Dendritic cell treated with granulocyte-macrophage colony-stimulating factor and Interleukin-4, amounts not matched to agents 40 ng/mL and 50 ng/mL, for 4 days (primary cell): ENCODE measurements at regions not wholly inside any gene's neighbourhood (a gene's known extent, or its start where the extent isn't known, plus 50 kb on each side); places are given as distances from the start of the nearest gene placed in this dataset.
"Not testable (repeated sequence)": the region's sequence is repeated elsewhere in the genome, so short reads cannot be mapped to it uniquely, and the experiment has no call there.

Experiments used
- H3K27ac Mint-ChIP-seq: one replicate; pipeline ENCODE4 v1.8.0; 2022; ENCODE audit warnings: mild to moderate bottlenecking, mixed read lengths
- H3K27me3 Mint-ChIP-seq: one replicate; pipeline ENCODE4 v1.8.0; 2022; ENCODE audit warnings: mild to moderate bottlenecking, mixed read lengths
- H3K36me3 Mint-ChIP-seq: one replicate; pipeline ENCODE4 v1.8.0; 2022; ENCODE audit warnings: low read depth, mixed read lengths
- H3K4me1 Mint-ChIP-seq: one replicate; pipeline ENCODE4 v1.8.0; 2022; ENCODE audit warnings: low read depth, mixed read lengths
- H3K4me3 Mint-ChIP-seq: one replicate; pipeline ENCODE4 v1.8.0; 2022; ENCODE audit warnings: mild to moderate bottlenecking, moderate library complexity, mixed read lengths
- H3K9me3 Mint-ChIP-seq: one replicate; pipeline ENCODE4 v1.8.0; 2022; ENCODE audit warnings: mixed read lengths
- intact Hi-C: fragments of 100-400 bp; cut with micrococcal nuclease; formaldehyde crosslinking; loops from one replicate; pipeline ENCODE4 v1.15.0; 2022

DNA sequence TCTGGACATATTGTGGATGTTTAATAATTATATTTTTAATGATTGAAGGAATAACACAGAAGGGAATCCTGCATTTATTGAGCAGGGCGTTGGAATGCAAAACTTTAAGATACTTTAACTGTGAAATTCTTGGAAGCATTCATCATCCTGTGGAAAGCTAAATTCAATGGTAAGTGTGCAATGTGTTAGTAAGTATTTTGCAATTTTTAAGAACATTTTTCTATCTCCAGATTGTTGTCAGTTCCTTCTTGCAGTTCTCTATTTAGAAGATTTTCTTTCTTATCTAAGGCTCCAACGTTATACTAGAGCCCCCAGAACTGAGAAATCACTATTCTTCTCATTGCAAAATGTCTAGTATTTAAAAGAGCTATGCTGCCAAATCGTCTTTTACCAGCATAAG, 132.2 kb upstream of the TSC22D2 start:
- Mint-ChIP-seq H3K9me3 (peaks cover 2% of the 10 kb centered on the region), H3K36me3 (no peaks in the 10 kb centered on the region), H3K4me3 (no peak overlapping the region), H3K4me1 (peaks cover 13% of the 10 kb centered on the region), H3K27me3 (no peaks in the 10 kb centered on the region), H3K27ac (no peak overlapping the region)
- intact Hi-C loops: no loop called here

DNA sequence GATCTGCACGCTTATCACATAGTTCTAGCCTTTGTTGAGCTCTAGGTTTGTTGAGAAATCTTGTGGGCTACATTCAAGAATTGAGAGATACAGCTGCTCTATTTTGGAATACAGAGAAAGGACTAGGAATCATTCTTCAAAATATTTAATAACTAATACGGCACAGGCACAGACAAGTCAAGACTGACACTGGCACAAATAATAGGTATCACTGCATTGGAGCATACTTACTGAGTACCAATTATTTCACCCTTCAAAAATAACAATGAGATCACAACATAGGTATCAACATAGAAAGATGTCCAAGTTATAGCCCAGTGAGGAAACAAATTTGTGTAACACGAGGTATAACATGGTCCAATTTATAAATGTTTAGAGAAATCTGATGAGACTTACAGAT, 133.7 kb upstream of the TSC22D2 start:
- Mint-ChIP-seq H3K4me3 (no peak overlapping the region), H3K27me3 (no peaks in the 10 kb centered on the region), H3K4me1 (peaks cover 13% of the 10 kb centered on the region), H3K27ac (no peak overlapping the region), H3K9me3 (peaks cover 9% of the 10 kb centered on the region), H3K36me3 (no peaks in the 10 kb centered on the region)
- intact Hi-C loops: no loop called here

DNA sequence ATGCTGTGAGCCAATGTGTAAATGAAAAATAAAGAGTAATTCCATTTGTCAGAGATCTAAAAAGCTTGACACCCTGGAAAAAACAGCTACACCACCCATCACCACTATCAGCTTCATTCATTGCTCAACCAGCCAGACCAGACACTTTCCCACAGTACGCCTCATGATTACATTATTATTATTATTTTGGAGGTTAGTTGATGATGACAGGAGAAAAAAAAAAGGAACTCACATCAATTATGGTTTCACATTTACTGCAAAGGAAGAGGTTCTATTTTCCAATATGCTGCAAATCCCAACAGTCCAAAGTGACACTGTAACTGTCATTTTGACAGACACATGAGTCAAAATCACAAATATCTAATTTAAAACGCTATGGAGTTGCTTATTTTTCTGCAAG, 134.7 kb upstream of the TSC22D2 start:
- Mint-ChIP-seq H3K9me3 (peaks cover 9% of the 10 kb centered on the region), H3K4me1 (peaks cover 13% of the 10 kb centered on the region), H3K27me3 (no peaks in the 10 kb centered on the region), H3K36me3 (no peaks in the 10 kb centered on the region), H3K27ac (no peak overlapping the region), H3K4me3 (no peak overlapping the region)
- intact Hi-C loops: no loop called here

- Mint-ChIP-seq H3K27ac (no peak overlapping the region), H3K9me3 (peaks cover 9% of the 10 kb centered on the region), H3K4me3 (no peak overlapping the region), H3K4me1 (peaks cover 13% of the 10 kb centered on the region), H3K27me3 (no peaks in the 10 kb centered on the region), H3K36me3 (no peaks in the 10 kb centered on the region)
- intact Hi-C loops: no loop called here
Measured at GRCh38 chr3:150271591-150271960, 136.5 kb upstream of the TSC22D2 start.

DNA sequence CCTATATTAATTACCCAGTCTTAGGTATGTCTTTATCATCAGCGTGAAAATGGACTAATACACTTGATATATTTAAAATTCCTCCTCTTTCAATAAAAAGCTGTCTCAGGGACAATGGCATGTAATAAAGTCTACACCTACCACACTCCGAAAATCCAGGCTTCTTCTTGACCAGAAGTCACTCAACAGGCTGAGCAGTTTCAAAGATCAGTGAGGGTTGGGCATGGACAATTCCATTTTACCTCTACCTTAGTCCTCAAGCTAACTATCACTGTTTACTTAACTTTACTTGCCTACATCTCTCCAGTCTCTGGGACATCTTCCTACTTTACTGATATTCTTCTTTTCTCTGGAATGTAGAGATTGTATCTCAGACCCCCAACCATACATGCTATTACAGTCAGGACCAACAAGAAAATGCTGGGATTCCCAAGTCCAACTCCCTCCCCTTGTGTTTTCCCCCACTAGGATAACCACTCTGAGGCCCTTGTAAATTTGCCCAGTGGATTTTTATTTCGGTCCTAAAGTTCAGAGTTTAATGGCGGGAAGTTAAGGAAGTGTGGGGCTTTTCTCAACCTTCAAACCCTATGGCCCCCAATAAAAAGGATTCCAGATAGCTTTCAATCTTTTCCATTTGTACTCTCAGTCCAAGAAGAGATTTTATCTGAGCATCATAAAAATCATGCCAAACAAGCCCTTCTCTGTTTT, 137.1 kb upstream of the TSC22D2 start:
- intact Hi-C loops: no loop called here
- H3K4me3 Mint-ChIP-seq: no peak overlapping the region
- H3K27ac Mint-ChIP-seq: no peak overlapping the region

DNA sequence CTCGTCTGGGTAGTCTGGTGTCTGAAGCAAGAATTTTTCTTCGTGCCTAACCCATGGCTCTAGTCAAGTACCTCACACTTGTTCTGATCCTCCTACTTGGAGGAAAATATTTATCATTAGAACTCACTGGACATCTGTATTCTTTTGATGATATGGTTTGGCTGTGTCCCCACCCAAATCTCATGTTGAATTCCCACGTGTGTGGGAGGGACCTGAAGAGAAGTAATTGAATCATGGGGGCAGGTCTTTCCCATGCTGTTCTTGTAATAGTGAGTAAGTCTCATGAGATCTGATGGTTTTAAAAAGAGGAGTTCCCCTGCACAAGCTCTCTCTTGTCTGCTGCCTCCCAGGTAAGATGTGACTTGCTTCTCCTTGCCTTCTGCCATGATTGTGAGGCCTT, 137.7 kb upstream of the TSC22D2 start:
- H3K9me3 Mint-ChIP-seq, H3K27me3 Mint-ChIP-seq, H3K36me3 Mint-ChIP-seq, H3K27ac Mint-ChIP-seq, H3K4me3 Mint-ChIP-seq, intact Hi-C loops: not testable (repeated sequence)
- peaks cover 13% of the 10 kb centered on the region for H3K4me1 Mint-ChIP-seq

More for the DNA sequence above, 137.1 kb upstream of the TSC22D2 start:
- no peaks in the 10 kb centered on the region for H3K27me3 Mint-ChIP-seq
- H3K4me1 Mint-ChIP-seq: peaks cover 13% of the 10 kb centered on the region
- peaks cover 9% of the 10 kb centered on the region for H3K9me3 Mint-ChIP-seq
- no peaks in the 10 kb centered on the region for H3K36me3 Mint-ChIP-seq

GRCh38 chr3:150269526-150269925, 138.6 kb upstream of the TSC22D2 start:
- Mint-ChIP-seq H3K4me1 (peaks cover 13% of the 10 kb centered on the region), H3K4me3 (no peak overlapping the region), H3K27ac (no peak overlapping the region), H3K36me3 (no peaks in the 10 kb centered on the region), H3K27me3 (no peaks in the 10 kb centered on the region), H3K9me3 (peaks cover 9% of the 10 kb centered on the region)
- intact Hi-C loops: no loop called here

GRCh38 chr3:150268426-150269391, 139.4 kb upstream of the TSC22D2 start:
- H3K36me3 Mint-ChIP-seq: no peaks in the 10 kb centered on the region
- no peak overlapping the region for H3K4me3 Mint-ChIP-seq
- intact Hi-C loops: no loop called here
- H3K9me3 Mint-ChIP-seq: peaks cover 17% of the 10 kb centered on the region
- H3K27ac Mint-ChIP-seq: no peak overlapping the region
- H3K4me1 Mint-ChIP-seq: peaks cover 12% of the 10 kb centered on the region
- H3K27me3 Mint-ChIP-seq: no peaks in the 10 kb centered on the region

- Mint-ChIP-seq H3K36me3 (no peaks in the 10 kb centered on the region), H3K27ac (no peak overlapping the region), H3K9me3 (peaks cover 17% of the 10 kb centered on the region), H3K27me3 (no peaks in the 10 kb centered on the region), H3K4me3 (no peak overlapping the region), H3K4me1 (no peaks in the 10 kb centered on the region)
- intact Hi-C loops: no loop called here
Measured at GRCh38 chr3:150267288-150267687, 140.8 kb upstream of the TSC22D2 start.

DNA sequence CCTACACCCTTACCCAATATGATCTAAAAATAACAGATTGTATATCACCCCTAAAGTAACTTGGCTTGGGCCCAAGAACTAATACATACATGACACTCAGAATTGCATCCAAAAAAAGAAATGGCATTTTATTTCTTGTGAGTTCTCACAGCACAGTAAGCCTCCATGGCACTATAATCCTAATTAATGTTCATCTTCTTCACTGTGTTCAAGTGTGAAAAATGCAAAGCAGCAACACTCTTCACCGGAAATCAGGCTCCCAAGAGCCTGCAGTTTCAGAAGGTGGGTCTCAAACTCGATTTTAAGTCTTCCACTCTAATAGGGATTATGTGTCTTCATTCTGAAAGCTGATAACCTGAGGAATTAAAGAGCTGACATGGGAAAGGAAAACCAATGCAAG, 142.8 kb upstream of the TSC22D2 start:
- Mint-ChIP-seq H3K4me3 (no peak overlapping the region), H3K9me3 (peaks cover 9% of the 10 kb centered on the region), H3K27ac (no peak overlapping the region), H3K27me3 (no peaks in the 10 kb centered on the region), H3K36me3 (no peaks in the 10 kb centered on the region), H3K4me1 (no peaks in the 10 kb centered on the region)
- intact Hi-C loops: no loop called here

GRCh38 chr3:150264561-150265279, 143.4 kb upstream of the TSC22D2 start:
- Mint-ChIP-seq H3K4me1 (no peaks in the 10 kb centered on the region), H3K27me3 (no peaks in the 10 kb centered on the region), H3K36me3 (no peaks in the 10 kb centered on the region), H3K4me3 (no peak overlapping the region), H3K9me3 (peaks cover 9% of the 10 kb centered on the region), H3K27ac (no peak overlapping the region)
- intact Hi-C loops: no loop called here

- intact Hi-C loops: no loop called here
- Mint-ChIP-seq H3K36me3 (no peaks in the 10 kb centered on the region), H3K4me1 (no peaks in the 10 kb centered on the region), H3K9me3 (peaks cover 9% of the 10 kb centered on the region), H3K4me3 (no peak overlapping the region), H3K27me3 (no peaks in the 10 kb centered on the region), H3K27ac (no peak overlapping the region)
Measured at GRCh38 chr3:150261958-150262357, 146.1 kb upstream of the TSC22D2 start.

DNA sequence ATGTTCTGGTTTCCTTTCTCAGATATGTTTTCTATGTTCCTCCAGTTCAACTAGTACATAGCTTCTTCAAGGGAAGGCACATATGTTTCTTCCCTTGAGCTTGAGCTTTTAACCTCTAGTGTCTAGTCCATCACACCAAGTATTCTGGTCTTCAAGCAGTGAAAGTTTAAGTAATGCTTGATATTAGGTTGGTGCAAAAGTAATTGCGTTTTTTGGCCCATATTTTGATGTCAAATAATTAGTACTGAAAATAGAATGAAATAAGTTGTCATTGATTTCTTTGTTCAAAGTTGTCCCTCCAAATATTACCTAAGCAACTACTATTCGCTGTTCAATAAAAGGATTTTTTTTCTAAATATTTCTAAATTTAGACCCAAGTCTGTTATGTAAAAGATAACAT, 146.7 kb upstream of the TSC22D2 start:
- H3K27ac Mint-ChIP-seq: no peak overlapping the region
- no peaks in the 10 kb centered on the region for H3K36me3 Mint-ChIP-seq
- H3K9me3 Mint-ChIP-seq: peaks cover 9% of the 10 kb centered on the region
- no peaks in the 10 kb centered on the region for H3K4me1 Mint-ChIP-seq
- H3K4me3 Mint-ChIP-seq: no peak overlapping the region
- intact Hi-C loops: no loop called here
- H3K27me3 Mint-ChIP-seq: no peaks in the 10 kb centered on the region

DNA sequence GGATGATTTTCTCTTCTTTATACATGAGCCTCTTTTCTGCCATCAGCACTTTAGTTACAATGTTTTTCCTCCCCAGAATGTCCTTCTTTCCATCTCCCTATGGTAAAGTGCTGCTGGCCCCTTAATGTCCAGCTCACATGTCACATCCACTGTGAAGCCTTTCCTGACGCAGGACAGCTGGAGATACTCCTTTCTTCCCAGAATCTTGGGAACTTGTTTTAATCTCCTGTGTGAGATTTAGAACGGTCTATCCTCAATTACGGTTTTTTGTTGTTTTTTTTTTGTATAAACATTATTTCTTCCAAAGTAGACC, 147.7 kb upstream of the TSC22D2 start:
- Mint-ChIP-seq H3K4me3 (no peak overlapping the region), H3K27me3 (no peaks in the 10 kb centered on the region), H3K4me1 (peaks cover 5% of the 10 kb centered on the region), H3K27ac (no peak overlapping the region), H3K36me3 (no peaks in the 10 kb centered on the region), H3K9me3 (peaks cover 9% of the 10 kb centered on the region)
- intact Hi-C loops: no loop called here
